Esophagus squamous epithelium (tissue), 5 donors: ENCODE measurements at regions not wholly inside any gene's neighbourhood (a gene's known extent, or its start where the extent isn't known, plus 50 kb on each side); places are given as distances from the start of the nearest gene placed in this dataset.
"Not testable (repeated sequence)": the region's sequence is repeated elsewhere in the genome, so short reads cannot be mapped to it uniquely, and the experiment has no call there.

Source experiments
- DNase-seq: peaks from one replicate; lab custom pipeline; 2025; lab: John Stamatoyannopoulos, UW
- H3K27ac ChIP-seq, 4 donors: fragments of 200-600 bp; sonication (generic); one replicate each; pipeline ENCODE4 v1.5.1; 2016 to 2019; ENCODE audit warnings: mild to moderate bottlenecking in 1 of 4
- H3K27me3 ChIP-seq, 4 donors: fragments of 200-600 bp; sonication (generic); 1 replicate in 3 of 4; 2 replicates in 1 of 4; pipeline versions ENCODE4 v1.5.1 to v1.6.0; 2017 to 2021; ENCODE audit warnings: antibody characterized with exemption in 1 of 4
- H3K36me3 ChIP-seq, 3 donors: fragments of 200-600 bp; sonication (generic); one replicate each; pipeline ENCODE4 v1.5.1; 2016 to 2019
- H3K4me1 ChIP-seq, 3 donors: fragments of 200-600 bp; sonication (generic); one replicate each; pipeline ENCODE4 v1.5.1; 2017 to 2019
- H3K4me3 ChIP-seq, 4 donors: fragments of 200-600 bp; sonication (generic); 1 replicate in 3 of 4; 2 replicates in 1 of 4; pipeline ENCODE4 v1.5.1; 2016 to 2019; ENCODE audit warnings: mild to moderate bottlenecking in 2 of 4, moderate library complexity in 1 of 4
- H3K9me3 ChIP-seq, 3 donors: fragments of 200-600 bp; sonication (generic); one replicate each; pipeline ENCODE4 v1.5.1; 2016 to 2019
- CTCF ChIP-seq, 6 experiments: fragments of 450-650 bp in 4 of 6; fragments of 200-600 bp in 2 of 6; sonication (generic) in 2 of 6; IDR thresholded peaks; one replicate each; pipeline ENCODE4 v1.5.1; 2016 to 2019; ENCODE audit warnings: antibody characterized with exemption in 6 of 6, mild to moderate bottlenecking in 4 of 6, moderate library complexity in 4 of 6
- POLR2A ChIP-seq, 4 donors: fragments of 450-650 bp; IDR thresholded peaks; one replicate each; pipeline ENCODE4 v1.6.1; 2017; ENCODE audit warnings: antibody characterized with exemption in 4 of 4, mild to moderate bottlenecking in 4 of 4, moderate library complexity in 3 of 4
- WGBS, 2 donors: methylation state at CpG; one replicate each; pipeline ENCODE4 v1.1.5; 2018; 5-methylcytosine and 5-hydroxymethylcytosine counted together
- intact Hi-C: fragments of 100-400 bp; cut with DNase I; formaldehyde crosslinking; loops from one replicate; pipeline ENCODE4 v1.15.0; 2022
- donor health status: DM: yes; HTN: yes; CAD: no.

DNA sequence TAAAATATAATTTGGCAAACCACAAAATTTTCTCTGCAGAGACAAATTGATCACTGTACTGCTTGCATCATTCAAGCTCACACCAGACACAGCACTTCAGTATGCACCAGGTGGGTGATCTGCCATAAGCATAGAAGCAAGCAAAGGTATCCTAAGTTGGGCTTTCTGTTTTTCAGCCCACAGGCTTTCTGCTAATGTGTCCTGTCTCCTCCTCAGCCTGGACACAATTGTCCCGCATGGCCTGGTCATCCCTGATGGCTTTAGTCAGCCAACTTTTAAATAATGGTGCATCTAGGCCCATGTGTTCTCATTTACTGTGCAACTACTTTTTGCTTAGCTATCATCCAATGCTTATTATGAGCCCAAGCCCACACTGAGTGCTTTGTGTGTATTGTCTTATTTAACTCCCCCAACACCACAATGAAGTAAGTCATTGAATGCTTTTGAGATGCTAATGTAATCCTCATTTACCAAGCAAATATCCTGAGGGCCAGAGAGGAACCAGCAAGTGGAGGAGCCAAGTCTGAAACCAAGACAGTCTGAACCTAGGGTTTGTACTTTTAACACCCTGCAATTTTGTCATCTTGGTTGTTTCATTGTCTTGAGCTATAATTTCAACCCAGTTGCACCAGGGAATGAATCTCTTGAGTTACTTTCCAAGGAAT, 111.2 kb upstream of the SETBP1 start:
- no peak for DNase-seq
- Histone ChIP-seq H3K27me3 (no peaks in the 10 kb centered on the region), H3K9me3 (no peaks in the 10 kb centered on the region), H3K4me3 (no peak overlapping the region), H3K4me1 (peaks cover 0 to 8% (median 0%) of the 10 kb centered on the region in 3 donors), H3K36me3 (no peaks in the 10 kb centered on the region), H3K27ac (no peak overlapping the region)
- 100% methylated on average over 1 of the region's 1 CpG for WGBS, 2 donors
- intact Hi-C loops = no loop called here
- TF ChIP-seq CTCF (IDR thresholded peaks at IDR 0.05) (no peak), POLR2A (IDR thresholded peaks at IDR 0.05) (no peak)

DNA sequence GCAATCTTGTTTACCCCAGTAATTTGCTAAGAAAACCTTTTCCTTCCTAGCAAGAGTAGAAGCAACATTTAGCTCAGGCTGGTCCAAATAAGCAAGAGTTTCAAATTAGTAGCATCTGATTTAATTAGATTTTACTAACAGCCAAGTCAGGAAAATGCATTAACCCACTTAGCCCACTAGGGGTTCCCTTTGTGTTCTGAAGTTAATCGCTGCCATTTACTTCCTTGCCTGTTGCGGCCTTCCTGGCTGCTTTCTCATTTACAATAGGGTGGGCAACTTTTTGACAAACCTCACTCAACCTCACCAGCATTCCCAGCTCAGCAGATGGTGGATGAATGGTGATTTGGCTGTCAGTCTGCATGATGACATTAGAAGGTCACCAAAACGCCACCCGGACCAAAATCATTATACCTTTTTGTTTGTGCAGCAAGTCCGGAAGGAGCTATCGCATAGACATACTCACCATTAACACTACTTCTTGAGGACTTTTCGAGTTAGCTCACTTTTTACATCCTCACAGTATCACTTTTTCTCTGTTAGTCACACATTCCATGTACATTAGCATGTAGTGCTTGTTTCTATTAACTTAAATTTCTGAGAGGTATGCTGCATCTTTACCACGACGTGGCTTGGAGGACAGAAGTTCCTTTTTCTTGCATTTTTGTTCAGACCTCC, 101.5 kb upstream of the SETBP1 start:
- TF ChIP-seq POLR2A (IDR thresholded peaks at IDR 0.05) (no peak), CTCF (IDR thresholded peaks at IDR 0.05) (peak in 5 of 6 experiments; percentile 40 to 77 (median 48))
- no peaks in the 10 kb centered on the region for H3K27me3 ChIP-seq
- 71 to 85% methylated on average over 9 of the region's 9 CpGs for WGBS, 2 donors
- DNase-seq = no peak
- H3K4me1 ChIP-seq = peaks cover 0 to 8% (median 0%) of the 10 kb centered on the region in 3 donors
- no peaks in the 10 kb centered on the region for H3K9me3 ChIP-seq
- no peak overlapping the region for H3K27ac ChIP-seq
- H3K36me3 ChIP-seq = no peaks in the 10 kb centered on the region
- no peak overlapping the region for H3K4me3 ChIP-seq
- intact Hi-C loops = no loop called here

- TF ChIP-seq POLR2A (IDR thresholded peaks at IDR 0.05) (no peak), CTCF (IDR thresholded peaks at IDR 0.05) (no peak)
- peak overlapping the region in 1 of 4 donors; percentile 2 for H3K27ac ChIP-seq
- H3K4me1 ChIP-seq = peaks cover 0 to 8% (median 0%) of the 10 kb centered on the region in 3 donors
- 68 to 69% methylated on average over 7 of the region's 7 CpGs for WGBS, 2 donors
- DNase-seq = no peak
- H3K27me3 ChIP-seq = no peaks in the 10 kb centered on the region
- H3K4me3 ChIP-seq = no peak overlapping the region
- H3K9me3 ChIP-seq = no peaks in the 10 kb centered on the region
- intact Hi-C loops = no loop called here
- H3K36me3 ChIP-seq = no peaks in the 10 kb centered on the region
Observed at GRCh38 chr18:44579745-44580144, 100.9 kb upstream of the SETBP1 start.

GRCh38 chr18:44580159-44580558, 100.5 kb upstream of the SETBP1 start:
- H3K4me3 ChIP-seq = no peak overlapping the region
- H3K27ac ChIP-seq = peak overlapping the region in 1 of 4 donors; percentile 2
- H3K36me3 ChIP-seq = no peaks in the 10 kb centered on the region
- WGBS, 2 donors = 37 to 63% methylated on average over 2 of the region's 2 CpGs
- TF ChIP-seq POLR2A (IDR thresholded peaks at IDR 0.05) = no peak
- no peaks in the 10 kb centered on the region for H3K27me3 ChIP-seq
- H3K4me1 ChIP-seq = peaks cover 0 to 8% (median 0%) of the 10 kb centered on the region in 3 donors
- no peak for DNase-seq
- no peaks in the 10 kb centered on the region for H3K9me3 ChIP-seq
- intact Hi-C loops = no loop called here

GRCh38 chr18:44580782-44581181, 99.9 kb upstream of the SETBP1 start:
- H3K9me3 ChIP-seq, H3K27ac ChIP-seq, H3K36me3 ChIP-seq, H3K4me3 ChIP-seq, intact Hi-C loops, H3K4me1 ChIP-seq, H3K27me3 ChIP-seq, DNase-seq: not testable (repeated sequence)
- no CpG with 5 or more reads among the region's 28 CpGs for WGBS, 2 donors

DNA sequence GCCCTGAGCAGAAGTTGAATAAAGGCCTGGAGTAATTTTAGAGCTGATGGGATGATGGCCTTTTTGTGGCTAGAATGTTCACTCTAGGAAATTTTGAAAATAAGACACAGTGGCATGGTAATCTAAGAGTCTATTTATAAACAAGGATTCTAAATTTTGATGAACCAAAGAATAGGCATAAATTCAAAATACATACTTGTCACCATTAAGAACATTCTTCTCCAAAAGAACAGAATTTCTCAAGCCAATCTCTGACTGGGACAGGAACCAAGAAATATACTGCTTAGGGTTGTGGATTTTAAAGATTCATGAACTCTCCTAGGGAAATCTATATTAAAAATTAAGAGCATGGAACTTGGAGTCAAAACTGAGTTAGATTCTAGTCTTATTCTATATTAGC, 98.2 kb upstream of the SETBP1 start:
- no peak overlapping the region for H3K4me3 ChIP-seq

More for the DNA sequence above, 98.2 kb upstream of the SETBP1 start:
- TF ChIP-seq CTCF (IDR thresholded peaks at IDR 0.05) = no peak
- TF ChIP-seq POLR2A (IDR thresholded peaks at IDR 0.05) = no peak
- DNase-seq = no peak
- intact Hi-C loops = no loop called here
- H3K36me3 ChIP-seq = no peaks in the 10 kb centered on the region
- peaks cover 0 to 13% (median 0%) of the 10 kb centered on the region in 3 donors for H3K4me1 ChIP-seq
- H3K27me3 ChIP-seq = no peaks in the 10 kb centered on the region
- H3K9me3 ChIP-seq = no peaks in the 10 kb centered on the region
- no peak overlapping the region for H3K27ac ChIP-seq
